AML-193 (cell line): ENCODE measurements at regions not wholly inside any gene's neighbourhood (a gene's known extent, or its start where the extent isn't known, plus 50 kb on each side); places are given as distances from the start of the nearest gene placed in this dataset.
"Not testable (repeated sequence)": the region's sequence is repeated elsewhere in the genome, so short reads cannot be mapped to it uniquely, and the experiment has no call there.

Experiments
- DNase-seq, 2 experiments: peaks; one replicate each; lab custom pipeline; 2025; lab: John Stamatoyannopoulos, UW

- no peak for DNase-seq
Observed at GRCh38 chr1:243996223-243996622, 54.9 kb upstream of the ZBTB18 start.

GRCh38 chr1:243991650-243992049 is 59.4 kb upstream of the ZBTB18 start:
- no peak for DNase-seq

GRCh38 chr1:243984788-243985187 is 66.3 kb upstream of the ZBTB18 start:
- no peak for DNase-seq

- DNase-seq, result no peak
Observed at GRCh38 chr1:243982447-243983018, 68.5 kb upstream of the ZBTB18 start.

- DNase-seq, result no peak
Observed at GRCh38 chr1:243980471-243980870, 70.6 kb upstream of the ZBTB18 start.

- no peak for DNase-seq
Observed at GRCh38 chr1:243980071-243980470, 71.0 kb upstream of the ZBTB18 start.

- DNase-seq, result no peak
Observed at GRCh38 chr1:243979396-243979795, 71.7 kb upstream of the ZBTB18 start.

- no peak for DNase-seq
Observed at GRCh38 chr1:243977094-243977493, 74.0 kb upstream of the ZBTB18 start.

- no peak for DNase-seq
Observed at GRCh38 chr1:243974451-243975292, 76.4 kb upstream of the ZBTB18 start.

- DNase-seq, result no peak
Observed at GRCh38 chr1:243973169-243973568, 77.9 kb upstream of the ZBTB18 start.

- peak in 1 of 2 experiments; percentile 19 for DNase-seq
Observed at GRCh38 chr1:243970077-243970476, 81.0 kb upstream of the ZBTB18 start.

- DNase-seq, result no peak
Observed at GRCh38 chr1:243968413-243968812, 82.7 kb upstream of the ZBTB18 start.

GRCh38 chr1:243964915-243965314 is 86.2 kb upstream of the ZBTB18 start:
- DNase-seq, result no peak

GRCh38 chr1:243963571-243963970 is 87.5 kb upstream of the ZBTB18 start:
- DNase-seq, result peak; percentile 73 to 82

- no peak for DNase-seq
Observed at GRCh38 chr1:243962541-243962940, 88.5 kb upstream of the ZBTB18 start.

GRCh38 chr1:243959998-243960397 is 91.1 kb upstream of the ZBTB18 start:
- DNase-seq, result no peak

- DNase-seq, result no peak
Observed at GRCh38 chr1:243957141-243957540, 93.9 kb upstream of the ZBTB18 start.

- no peak for DNase-seq
Observed at GRCh38 chr1:243956450-243956849, 94.6 kb upstream of the ZBTB18 start.

- not testable (repeated sequence) for DNase-seq
Observed at GRCh38 chr1:243951207-243951606, 99.9 kb upstream of the ZBTB18 start.

GRCh38 chr1:243950166-243950565 is 100.1 kb upstream of the AKT3 start:
- DNase-seq, result no peak

GRCh38 chr1:243946946-243947345 is 96.9 kb upstream of the AKT3 start:
- DNase-seq, result peak; percentile 11 to 41

GRCh38 chr1:243946253-243946652 is 96.2 kb upstream of the AKT3 start:
- no peak for DNase-seq

- no peak for DNase-seq
Observed at GRCh38 chr1:243945727-243946126, 95.7 kb upstream of the AKT3 start.
